Activated T-cell treated with anti-CD3 and anti-CD28 coated beads for 1 hour (primary cell): ENCODE measurements at regions not wholly inside any gene's neighbourhood (a gene's known extent, or its start where the extent isn't known, plus 50 kb on each side); places are given as distances from the start of the nearest gene placed in this dataset.

Source experiments
- DNase-seq: peaks from one replicate; pipeline ENCODE4 v3.0.0-alpha.2; 2020; ENCODE audit warnings: low read depth

GRCh38 chr12:41981758-41982157 is 162.9 kb downstream of the GXYLT1 start:
- DNase-seq = no peak

- DNase-seq = no peak
Observed at GRCh38 chr12:41981013-41981412, 163.7 kb downstream of the GXYLT1 start.

- no peak for DNase-seq
Observed at GRCh38 chr12:41980390-41980789, 164.3 kb downstream of the GXYLT1 start.

- no peak for DNase-seq
Observed at GRCh38 chr12:41979574-41979973, 165.1 kb downstream of the GXYLT1 start.

GRCh38 chr12:41972598-41972997 is 172.1 kb downstream of the GXYLT1 start:
- no peak for DNase-seq

- DNase-seq = no peak
Observed at GRCh38 chr12:41972196-41972595, 172.5 kb downstream of the GXYLT1 start.

GRCh38 chr12:41970744-41971143 is 173.9 kb downstream of the GXYLT1 start:
- DNase-seq = no peak

GRCh38 chr12:41968599-41968998 is 176.1 kb downstream of the GXYLT1 start:
- DNase-seq = no peak

GRCh38 chr12:41967668-41968500 is 176.8 kb downstream of the GXYLT1 start:
- DNase-seq = no peak

GRCh38 chr12:41966916-41967315 is 177.8 kb downstream of the GXYLT1 start:
- no peak for DNase-seq

GRCh38 chr12:41966001-41966400 is 178.7 kb downstream of the GXYLT1 start:
- DNase-seq = no peak

- no peak for DNase-seq
Observed at GRCh38 chr12:41963398-41963797, 181.3 kb downstream of the GXYLT1 start.

GRCh38 chr12:41962171-41962572 is 182.5 kb downstream of the GXYLT1 start:
- no peak for DNase-seq

- no peak for DNase-seq
Observed at GRCh38 chr12:41959271-41959670, 185.4 kb downstream of the GXYLT1 start.

GRCh38 chr12:41956353-41956752 is 188.3 kb downstream of the GXYLT1 start:
- DNase-seq = no peak

- no peak for DNase-seq
Observed at GRCh38 chr12:41950455-41950854, 194.2 kb downstream of the GXYLT1 start.

- no peak for DNase-seq
Observed at GRCh38 chr12:41946106-41946505, 198.6 kb downstream of the GXYLT1 start.

- DNase-seq = no peak
Observed at GRCh38 chr12:41944216-41944615, 200.5 kb downstream of the GXYLT1 start.

- DNase-seq = no peak
Observed at GRCh38 chr12:41943671-41944070, 201.0 kb downstream of the GXYLT1 start.

- no peak for DNase-seq
Observed at GRCh38 chr12:41942354-41942753, 202.3 kb downstream of the GXYLT1 start.

- DNase-seq = no peak
Observed at GRCh38 chr12:41941079-41941478, 203.6 kb downstream of the GXYLT1 start.

GRCh38 chr12:41940571-41940970 is 204.1 kb downstream of the GXYLT1 start:
- DNase-seq = no peak

GRCh38 chr12:41936333-41936732 is 208.3 kb downstream of the GXYLT1 start:
- DNase-seq = no peak

- DNase-seq = no peak
Observed at GRCh38 chr12:41935911-41936310, 208.8 kb downstream of the GXYLT1 start.
